Fibroblast of skin of left quadriceps (primary cell): ENCODE measurements at regions not wholly inside any gene's neighbourhood (a gene's known extent, or its start where the extent isn't known, plus 50 kb on each side); places are given as distances from the start of the nearest gene placed in this dataset.
"Not testable (repeated sequence)": the region's sequence is repeated elsewhere in the genome, so short reads cannot be mapped to it uniquely, and the experiment has no call there.

Experiments
- DNase-seq, 2 experiments: peaks; one replicate each; pipeline ENCODE4 v3.0.0-alpha.2; 2013; ENCODE audit warnings: low read depth in 2 of 2

GRCh38 chr2:144124882-144125281 is 395.0 kb downstream of the ZEB2 start:
- no peak for DNase-seq

DNA sequence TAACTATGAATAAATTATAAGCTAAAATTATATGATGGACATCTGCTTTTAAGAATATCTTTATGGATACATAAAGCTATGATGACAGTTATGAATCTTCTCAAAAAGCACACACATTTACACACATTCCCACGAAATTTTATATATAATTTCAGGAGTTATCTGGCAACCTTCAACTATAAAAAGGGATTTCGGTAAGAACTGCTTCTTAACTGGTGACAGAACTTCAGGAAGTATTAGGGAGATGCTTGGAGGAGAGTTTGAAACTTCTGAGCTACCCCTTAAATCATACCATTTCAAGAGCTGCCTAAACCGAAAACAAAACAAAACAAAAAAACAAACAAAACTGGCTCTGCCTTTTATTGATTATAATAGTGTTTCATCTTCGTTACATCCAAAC is 399.4 kb downstream of the ZEB2 start:
- no peak for DNase-seq

DNA sequence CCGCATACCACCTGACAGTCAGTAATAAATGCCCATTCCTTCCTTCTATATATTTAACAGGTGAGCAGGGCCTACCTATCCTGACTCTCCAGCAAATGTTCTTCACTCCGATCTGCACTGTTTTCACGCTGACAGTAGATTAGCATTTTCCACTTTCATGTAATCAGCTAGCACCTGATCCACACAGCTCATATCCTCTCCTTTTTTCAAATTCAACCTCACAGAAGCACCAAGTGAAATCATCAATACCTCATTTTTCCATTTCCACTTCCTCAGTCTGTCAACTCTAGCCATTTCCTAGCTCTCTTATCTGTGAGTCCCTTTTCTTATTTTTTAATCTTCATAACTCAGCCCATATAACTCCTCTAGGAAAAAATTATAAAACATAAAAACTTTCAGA is 402.8 kb downstream of the ZEB2 start:
- DNase-seq: no peak

GRCh38 chr2:144115739-144116291 is 404.1 kb downstream of the ZEB2 start:
- DNase-seq: no peak

DNA sequence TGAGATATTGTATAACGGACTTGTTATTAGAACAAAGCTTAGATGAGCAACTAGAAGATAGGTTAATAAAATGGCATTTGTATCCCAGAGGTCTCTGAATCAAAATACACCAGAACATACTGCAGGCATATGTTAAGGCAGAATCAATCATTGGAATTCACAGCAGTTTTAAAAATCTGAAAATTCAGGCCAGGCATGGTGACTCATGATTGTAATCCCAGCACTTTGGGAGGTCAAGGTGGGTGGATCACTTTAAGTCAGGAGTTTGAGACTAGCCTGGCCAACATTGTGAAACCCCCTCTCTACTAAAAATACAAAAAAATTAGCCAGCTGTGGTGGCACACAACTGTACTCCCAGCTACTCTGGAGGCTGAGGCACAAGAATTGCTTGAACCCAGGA is 405.2 kb downstream of the ZEB2 start:
- no peak for DNase-seq

- peak in 1 of 2 experiments; percentile 49 for DNase-seq
Measured at GRCh38 chr2:144111437-144111836, 408.5 kb downstream of the ZEB2 start.

GRCh38 chr2:144106104-144106503 is 413.8 kb downstream of the ZEB2 start:
- DNase-seq: not testable (repeated sequence)

- DNase-seq: no peak
Measured at GRCh38 chr2:144102386-144102785, 417.5 kb downstream of the ZEB2 start.

DNA sequence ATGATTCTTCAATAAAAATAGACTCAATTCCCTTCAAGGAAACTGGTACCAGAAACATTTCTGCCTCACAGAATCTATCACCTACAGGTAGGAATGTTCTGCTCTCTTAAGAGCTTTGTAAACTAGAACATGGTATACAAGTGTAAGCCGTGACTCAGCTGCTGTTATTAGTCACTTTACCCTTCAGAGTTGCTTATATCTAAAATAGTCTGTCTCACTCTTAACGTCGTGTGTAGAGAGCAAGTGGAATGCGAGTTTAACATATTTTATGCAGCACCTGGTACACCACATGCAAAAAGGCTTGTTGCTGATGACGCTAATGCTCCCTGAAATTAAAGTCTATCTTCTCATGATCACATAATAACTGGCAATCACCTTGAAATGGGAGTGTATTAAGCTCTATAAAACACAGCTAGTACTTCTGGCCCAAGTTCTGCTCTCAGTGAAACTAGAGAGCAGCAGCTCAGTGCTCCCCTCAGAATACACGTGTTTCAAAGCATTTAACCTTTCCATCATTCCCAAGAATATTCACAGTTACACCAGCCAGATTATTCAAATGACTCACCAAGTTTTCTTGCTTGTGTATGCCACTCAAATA is 420.0 kb downstream of the ZEB2 start:
- DNase-seq: no peak

DNA sequence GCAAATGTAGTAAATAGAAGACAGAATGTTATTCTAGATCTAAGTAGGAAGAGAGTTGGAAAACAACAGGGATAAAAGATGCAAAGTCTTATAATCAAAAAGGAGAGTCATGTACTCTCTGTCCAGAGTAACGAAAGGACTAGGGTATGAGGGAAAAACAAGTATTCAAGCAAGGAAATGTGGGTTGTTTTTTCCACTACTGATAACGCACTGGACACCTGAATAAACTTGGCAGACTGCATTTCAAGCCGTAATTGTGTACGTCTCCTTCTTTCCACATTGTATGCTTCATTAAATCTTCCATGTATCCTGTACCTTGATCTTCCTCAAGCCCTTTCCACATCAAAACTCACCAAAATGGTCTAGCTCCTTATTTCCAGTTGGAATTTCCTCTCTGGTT is 420.6 kb downstream of the ZEB2 start:
- DNase-seq: no peak

GRCh38 chr2:144097440-144098225 is 422.3 kb downstream of the ZEB2 start:
- no peak for DNase-seq

DNA sequence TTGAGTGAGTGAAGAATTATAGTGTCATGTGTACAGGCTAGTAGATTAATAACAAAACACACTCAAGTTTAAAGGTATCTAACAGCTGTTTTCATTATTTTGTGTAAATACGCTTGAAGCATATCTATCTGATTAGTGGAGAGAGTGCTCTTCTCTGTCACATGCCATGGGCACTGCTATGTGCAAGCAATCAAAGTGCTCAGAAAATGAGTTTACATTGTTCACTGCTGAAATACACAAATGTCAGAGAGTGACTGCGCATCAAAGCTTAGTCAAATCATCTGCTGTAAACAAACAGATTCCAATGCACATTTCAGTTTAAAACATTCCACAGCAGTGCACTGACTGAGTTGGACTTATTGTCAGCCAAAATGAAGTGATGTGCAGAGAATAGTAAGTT is 423.4 kb downstream of the ZEB2 start:
- no peak for DNase-seq

DNA sequence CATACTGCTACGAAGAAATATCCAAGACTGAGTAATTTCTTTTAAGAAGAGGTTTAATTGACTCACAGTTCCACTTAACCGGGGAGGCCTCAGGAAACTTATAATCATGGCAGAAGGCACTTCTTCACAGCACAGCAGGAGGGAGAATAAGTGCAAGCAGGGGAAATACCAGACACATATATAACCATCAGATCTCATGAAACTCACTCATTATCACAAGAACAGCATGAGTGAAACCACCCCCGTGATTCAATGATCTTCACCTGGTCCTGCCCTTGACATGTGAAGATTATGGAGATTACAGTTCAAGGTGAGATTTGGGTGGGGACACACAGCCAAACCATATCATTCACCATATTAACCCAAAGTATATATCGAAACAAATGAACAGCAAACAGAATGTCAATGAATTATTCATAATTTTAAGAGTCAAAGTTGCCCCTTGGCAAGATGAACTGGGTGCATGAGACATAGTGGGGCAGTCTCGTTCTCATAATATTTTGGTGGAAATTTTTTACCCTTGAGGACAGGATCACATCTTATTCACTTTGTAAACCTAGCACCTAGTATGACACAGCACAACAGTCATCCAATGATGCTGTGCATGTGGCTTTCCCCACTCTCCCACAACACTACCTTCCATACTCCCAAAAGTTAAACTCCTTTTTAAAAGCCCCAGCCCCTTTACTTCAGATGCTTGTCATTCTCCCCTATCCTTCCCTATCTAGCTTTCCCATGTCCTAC is 425.3 kb downstream of the ZEB2 start:
- DNase-seq: no peak

DNA sequence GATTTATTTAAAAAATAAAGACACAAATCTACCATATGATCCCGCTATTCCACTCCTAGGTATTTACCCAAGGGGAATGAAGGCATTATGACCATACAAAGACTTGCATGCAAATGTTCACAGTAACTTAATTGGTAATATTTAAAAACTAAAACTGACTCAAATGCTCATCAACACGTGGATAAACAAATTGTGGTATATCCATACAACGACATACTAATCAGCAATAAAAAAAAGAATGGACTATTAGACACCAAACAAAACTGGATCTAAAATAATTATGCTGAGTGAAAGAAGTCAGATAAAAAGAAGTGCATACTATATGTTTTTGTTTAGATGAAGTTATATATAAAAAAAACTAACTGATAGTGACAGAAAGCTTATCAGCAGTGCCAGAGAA is 428.3 kb downstream of the ZEB2 start:
- no peak for DNase-seq

- no peak for DNase-seq
Measured at GRCh38 chr2:144088863-144089262, 431.1 kb downstream of the ZEB2 start.

DNA sequence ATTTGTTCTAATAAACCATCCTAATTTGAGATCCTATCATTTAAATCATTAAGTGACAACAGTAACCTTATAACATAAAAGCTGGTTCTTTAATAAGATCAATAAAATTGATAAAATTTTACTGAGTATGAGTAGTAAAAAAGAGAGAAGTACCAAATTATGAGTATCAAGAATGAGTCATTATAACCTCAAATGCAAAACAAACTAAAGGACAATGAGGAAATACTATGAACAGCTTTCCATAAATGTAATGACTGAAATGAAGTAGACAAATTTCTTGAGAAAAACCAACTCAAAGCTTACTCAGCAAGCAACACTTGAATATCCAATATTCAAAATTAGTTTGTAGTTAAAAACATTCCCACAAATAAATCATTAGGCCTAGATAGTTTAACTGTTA is 433.0 kb downstream of the ZEB2 start:
- no peak for DNase-seq

DNA sequence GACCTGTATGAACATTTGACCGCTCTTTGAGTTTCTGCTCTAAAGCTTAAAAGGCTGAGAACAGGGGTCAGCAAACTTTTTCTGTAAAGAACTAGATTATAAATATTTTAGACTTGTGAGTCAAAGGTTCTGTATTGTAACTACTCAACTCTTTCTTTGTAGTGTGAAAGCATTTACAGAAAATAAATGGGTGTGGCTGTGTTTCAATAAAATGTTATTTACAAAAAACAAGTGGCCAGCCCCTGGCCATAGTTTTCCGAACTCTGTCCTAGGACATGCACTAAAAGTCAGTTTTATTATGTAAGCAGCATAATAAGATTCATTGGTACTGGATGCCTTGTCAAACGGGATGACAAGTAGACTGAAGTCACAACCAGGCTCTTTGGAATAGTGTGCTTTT is 434.9 kb downstream of the ZEB2 start:
- no peak for DNase-seq

GRCh38 chr2:144084114-144084661 is 435.7 kb downstream of the ZEB2 start:
- DNase-seq: peak; percentile 67 to 72

DNA sequence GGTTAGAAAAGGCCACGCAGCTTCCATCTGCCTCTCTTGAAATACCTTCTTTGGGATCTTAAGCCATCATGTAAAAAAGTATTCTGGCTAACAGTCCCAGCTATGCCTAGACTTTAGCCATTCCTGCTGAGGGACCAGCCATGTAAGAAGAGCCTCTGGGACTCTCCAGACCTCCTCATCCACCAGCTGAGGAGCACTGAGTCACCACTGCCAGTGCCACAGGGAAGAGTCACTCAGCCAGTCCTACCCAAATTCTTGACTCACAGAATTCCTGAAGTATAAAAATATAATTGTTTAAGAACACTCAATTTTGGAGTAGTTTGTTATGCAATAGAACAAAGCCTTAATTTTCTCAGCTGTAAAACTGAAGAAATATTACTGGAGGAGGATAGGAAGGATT is 436.7 kb downstream of the ZEB2 start:
- DNase-seq: peak in 1 of 2 experiments; percentile 21

GRCh38 chr2:144082777-144083176 is 437.1 kb downstream of the ZEB2 start:
- DNase-seq: no peak

DNA sequence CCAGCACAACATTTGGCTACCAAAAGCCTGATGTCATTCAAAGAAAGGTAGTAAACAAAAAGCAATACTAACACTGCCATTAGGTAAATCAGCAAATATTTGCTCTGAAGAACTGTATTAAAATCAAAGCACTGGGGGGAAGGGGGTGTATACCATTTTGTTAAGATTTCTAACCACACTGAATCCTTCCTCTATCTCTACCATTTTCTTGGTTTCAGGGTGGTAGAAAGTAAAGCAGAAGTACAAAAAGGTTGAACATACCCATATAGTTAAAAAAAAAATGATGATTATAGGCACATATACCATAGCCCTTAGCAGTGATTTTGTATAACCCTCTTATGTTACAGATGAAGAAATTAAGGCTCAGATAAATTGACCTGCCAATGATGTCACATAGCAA is 437.6 kb downstream of the ZEB2 start:
- no peak for DNase-seq

DNA sequence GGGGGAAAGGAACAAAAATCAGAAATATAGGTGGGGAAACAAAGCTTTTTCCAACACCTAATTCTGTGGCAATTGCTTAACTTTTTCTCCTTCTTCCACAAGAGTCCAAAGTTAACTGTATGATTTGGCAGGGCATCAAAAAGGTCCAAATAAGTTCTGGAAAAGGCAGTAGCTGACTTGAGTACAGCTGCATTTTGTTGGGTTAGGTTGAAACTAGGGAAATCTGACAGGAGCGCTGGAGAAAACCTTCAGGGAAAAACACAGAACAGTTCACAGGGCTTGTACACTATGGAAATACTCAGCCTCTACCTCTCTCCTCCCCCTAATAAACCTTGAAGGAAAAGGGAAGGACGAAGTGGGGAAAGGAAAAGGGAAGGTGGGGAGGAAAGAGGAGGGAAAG is 438.6 kb downstream of the ZEB2 start:
- no peak for DNase-seq
